ENCODE measurements at regions not wholly inside any gene's neighbourhood (a gene's known extent, or its start where the extent isn't known, plus 50 kb on each side); places are given as distances from the start of the nearest gene placed in this dataset.

- DNase-seq: no peak
These were observed 78.8 kb upstream of the PDE3A start for GRCh38 chr12:20289520-20289919.

GRCh38 chr12:20300457-20300856, 67.9 kb upstream of the PDE3A start:
- no peak for DNase-seq

- no peak for DNase-seq
These were observed 62.9 kb upstream of the PDE3A start for GRCh38 chr12:20305470-20305869.

GRCh38 chr12:20309504-20310148, 58.7 kb upstream of the PDE3A start:
- no peak for DNase-seq

- no peak for DNase-seq
These were observed 54.0 kb upstream of the PDE3A start for GRCh38 chr12:20314328-20314727.

GRCh38 chr12:20317554-20317953, 50.8 kb upstream of the PDE3A start:
- no peak for DNase-seq

Data from amygdala (tissue), 56 donors.